Epidermal melanocyte (primary cell): ENCODE measurements at regions not wholly inside any gene's neighbourhood (a gene's known extent, or its start where the extent isn't known, plus 50 kb on each side); places are given as distances from the start of the nearest gene placed in this dataset.

Experiments
- DNase-seq: peaks from one replicate; pipeline ENCODE4 v3.0.0; 2011; ENCODE audit warnings: low spot score; ENCODE audit not compliant: insufficient read length

DNA sequence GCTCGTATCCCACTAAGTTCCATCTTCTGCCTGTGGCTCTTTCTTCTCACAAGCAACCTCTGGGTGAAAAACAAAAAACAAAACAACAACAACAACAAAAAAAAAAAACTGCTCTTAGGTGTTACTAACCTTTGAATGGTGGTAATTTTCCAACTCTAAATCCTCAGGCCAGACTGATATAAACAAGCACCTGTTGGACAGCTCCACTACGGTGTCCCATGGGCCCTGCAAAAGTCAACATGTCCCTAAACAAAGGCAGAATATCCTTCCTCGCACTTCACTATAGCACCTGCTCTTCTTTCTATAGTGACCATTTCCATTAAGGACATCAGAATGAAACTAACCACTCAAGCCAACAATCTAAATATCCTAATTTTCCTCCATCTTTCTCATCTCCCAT, 54.6 kb upstream of the PARM1 start:
- no peak for DNase-seq

DNA sequence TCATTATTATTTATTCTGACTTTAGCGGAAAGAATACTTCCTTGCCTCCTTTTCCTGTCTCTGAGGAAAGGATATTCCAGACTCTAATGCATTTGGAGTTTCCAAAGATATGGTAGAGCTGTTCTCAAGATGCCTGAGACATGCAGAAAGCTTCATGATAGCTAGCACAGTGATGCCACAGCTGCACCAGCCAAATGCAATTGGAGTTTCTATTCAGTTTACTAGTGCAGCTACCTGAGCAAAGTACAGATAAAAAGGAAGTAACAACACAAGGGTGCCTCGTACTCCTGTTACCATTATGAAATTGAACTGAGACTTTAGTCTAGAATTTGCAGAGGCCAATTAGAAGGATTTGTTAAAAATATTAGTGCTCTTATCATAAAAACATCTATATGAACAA, 57.5 kb upstream of the PARM1 start:
- no peak for DNase-seq

DNA sequence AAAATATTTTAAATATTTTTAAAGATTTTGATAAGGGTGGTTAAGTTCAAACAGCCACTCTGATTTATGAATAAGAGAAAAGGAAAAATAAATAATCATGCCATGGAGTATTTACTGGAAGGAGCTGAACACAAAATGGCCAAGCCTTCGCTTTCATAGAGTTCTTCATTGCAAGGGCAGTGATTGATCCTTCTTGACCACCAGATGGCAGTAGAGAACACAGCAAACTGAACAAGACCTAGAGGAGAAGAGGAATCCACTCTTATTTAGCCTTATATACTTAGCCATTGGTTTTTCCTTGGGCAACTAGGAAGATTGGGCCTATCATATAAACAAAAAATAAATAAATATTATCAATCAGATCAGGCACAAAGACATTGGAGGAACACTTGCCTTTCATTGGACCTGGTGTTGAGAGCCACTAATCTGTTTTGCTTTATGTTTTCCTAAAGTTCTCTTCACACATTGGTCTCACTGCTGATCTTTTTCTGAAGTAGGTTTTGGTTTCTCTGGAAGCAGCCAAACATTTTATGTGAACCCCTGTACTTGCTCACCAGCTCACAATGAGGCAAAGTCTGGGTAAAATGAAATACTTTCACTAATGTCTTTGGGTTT, 58.1 kb upstream of the PARM1 start:
- peak; percentile 41 for DNase-seq

DNA sequence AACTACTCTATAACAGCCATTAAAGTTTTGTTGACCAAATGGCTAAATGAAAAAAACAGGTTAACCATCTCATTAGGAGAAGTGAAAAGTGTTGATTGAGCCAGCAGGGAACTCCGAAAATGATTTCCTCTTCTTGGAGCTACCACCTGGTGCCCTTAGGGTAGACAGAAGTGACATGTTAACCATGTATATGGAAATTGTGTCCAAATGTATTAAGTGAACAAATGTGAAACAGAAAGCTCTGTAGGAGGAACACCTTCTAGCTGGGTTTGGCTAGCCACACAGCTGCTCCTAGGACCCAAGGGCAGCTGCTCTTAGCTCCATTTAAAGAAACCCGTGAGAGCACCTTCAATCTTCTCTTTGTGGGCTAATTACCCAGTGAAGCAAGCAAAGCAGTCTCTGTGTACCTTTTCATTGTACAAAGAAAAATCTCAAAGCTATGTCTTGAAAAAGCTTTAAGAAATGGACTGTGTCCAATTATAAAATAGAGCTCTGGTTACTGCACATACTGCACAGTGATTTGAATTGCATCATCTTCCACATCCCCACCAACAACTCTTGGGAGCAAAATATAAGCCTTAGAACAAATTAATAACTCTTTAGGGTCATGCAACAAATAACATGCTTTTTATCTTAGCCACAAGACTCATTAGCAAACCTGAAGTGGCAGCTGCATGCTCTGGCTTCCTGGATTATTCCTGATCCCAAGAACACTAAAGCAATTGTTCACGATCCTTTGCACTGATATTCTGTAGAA, 59.2 kb upstream of the PARM1 start:
- no peak for DNase-seq

DNA sequence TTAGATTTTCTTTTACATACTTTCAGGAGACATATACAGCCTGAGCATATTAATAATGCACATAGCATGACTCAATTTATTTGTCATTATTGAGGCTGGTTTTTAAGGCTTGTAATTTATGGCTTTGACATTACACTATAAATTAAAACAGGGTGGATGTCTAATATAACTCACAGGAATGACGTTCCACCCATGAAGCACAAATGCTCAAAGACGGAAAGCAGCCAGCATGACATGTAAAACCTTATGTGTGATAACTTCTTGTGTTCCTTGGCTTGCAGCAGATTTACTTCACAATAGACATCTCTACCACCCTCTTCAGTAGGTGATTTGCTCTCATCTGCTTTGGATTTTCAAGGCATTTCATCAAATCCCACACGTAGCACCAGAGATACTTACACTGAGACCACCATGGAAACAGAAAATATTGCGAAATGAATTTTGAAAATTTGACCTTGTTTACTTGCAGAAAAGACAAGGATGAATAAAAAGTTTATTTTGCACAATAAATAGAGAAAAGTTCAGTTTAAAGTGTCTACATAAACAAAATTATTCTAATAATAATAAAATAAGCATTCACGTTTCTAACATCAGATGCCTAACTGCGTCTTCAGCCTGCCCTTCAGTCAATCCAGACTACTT, 64.7 kb upstream of the BTC start:
- no peak for DNase-seq

DNA sequence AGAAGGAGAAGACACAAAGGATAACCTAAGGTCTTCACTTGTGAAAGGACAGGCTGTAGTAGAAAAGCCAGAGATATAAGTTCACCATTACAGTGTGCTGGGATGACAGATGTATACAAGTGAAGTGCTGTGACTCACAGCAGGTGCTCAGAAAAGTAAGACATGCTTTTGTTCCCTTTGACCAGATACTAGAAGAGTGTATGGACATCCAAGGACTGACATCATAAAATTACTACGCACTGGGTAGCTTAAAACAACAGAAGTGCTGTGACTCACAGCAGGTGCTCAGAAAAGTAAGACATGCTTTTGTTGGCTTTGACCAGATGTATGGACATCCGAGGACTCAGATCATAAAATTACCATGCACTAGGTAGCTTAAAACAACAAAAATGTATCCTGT, 61.6 kb upstream of the BTC start:
- DNase-seq = no peak

DNA sequence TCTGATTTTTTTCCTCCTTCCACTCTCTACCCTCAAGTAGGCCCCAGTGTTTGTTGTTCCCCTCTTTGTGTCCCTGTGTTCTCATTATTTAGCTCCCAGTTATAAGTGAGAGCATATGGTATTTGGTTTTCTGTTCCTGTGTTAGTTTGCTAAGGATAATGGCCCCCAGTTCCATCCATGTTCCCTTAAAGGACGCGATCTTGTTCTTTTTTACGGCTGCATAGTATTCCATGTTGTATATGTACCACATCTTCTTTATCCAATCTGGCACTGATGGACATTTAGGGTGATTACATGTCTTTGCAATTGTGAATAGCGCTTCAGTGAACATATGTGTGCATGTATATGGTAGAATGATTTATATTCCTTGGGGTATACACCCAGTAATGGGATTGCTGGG, 54.5 kb upstream of the BTC start:
- no peak for DNase-seq

DNA sequence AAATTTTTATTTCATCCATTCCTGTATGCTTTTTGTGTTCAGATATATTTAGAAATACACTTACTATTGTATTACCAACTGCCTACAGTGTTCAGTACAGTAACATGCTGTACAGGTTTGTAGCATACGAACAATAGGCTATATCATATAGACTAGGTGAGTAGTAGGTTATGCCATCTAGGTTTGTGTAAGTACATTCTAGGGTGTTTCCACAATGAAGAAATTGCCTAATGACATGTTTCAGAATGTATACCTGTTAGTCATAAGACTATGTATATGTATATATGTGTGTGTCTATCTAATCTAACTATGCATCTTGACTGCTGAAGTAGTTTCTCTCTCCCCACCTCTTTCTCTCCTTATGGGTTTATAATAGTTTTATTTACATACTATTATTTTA, 51.5 kb upstream of the BTC start:
- DNase-seq = no peak
